Right forelimb (tissue), 1 donor: ENCODE measurements at regions not wholly inside any gene's neighbourhood (a gene's known extent, or its start where the extent isn't known, plus 50 kb on each side); places are given as distances from the start of the nearest gene placed in this dataset.
A peak's percentile ranks its signal among the peaks of the same experiment; 100 is the strongest.

Experiments
- DNase-seq: peaks from one replicate; pipeline ENCODE4 v3.0.0-alpha.2; 2018

- no peak for DNase-seq
Measured at GRCh38 chr2:226073496-226074160, 674.1 kb downstream of the NYAP2 start.

- DNase-seq, result no peak
Measured at GRCh38 chr2:226066873-226067272, 667.4 kb downstream of the NYAP2 start.

DNA sequence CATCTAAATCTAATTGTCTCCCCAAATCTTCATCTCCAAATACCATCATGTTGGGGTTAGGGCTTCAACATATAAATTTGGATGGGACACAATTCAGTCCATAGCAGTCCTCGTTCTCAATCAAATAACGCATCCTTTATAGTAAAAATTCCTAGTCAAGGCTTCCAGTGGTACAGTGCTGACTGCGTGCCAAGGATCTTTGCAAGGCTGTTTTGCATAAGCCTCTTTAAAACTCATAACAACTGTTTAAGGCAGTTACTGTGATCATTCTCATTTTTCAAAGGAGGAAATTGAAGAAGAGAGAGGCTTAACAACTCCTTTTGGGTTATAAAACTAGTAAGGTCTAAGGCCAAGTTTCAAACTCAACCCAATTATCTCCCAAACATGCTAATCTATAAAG is 666.9 kb downstream of the NYAP2 start:
- DNase-seq, result no peak

GRCh38 chr2:226064932-226065570 is 665.5 kb downstream of the NYAP2 start:
- DNase-seq, result no peak

- DNase-seq, result no peak
Measured at GRCh38 chr2:226063704-226064440, 664.4 kb downstream of the NYAP2 start.

DNA sequence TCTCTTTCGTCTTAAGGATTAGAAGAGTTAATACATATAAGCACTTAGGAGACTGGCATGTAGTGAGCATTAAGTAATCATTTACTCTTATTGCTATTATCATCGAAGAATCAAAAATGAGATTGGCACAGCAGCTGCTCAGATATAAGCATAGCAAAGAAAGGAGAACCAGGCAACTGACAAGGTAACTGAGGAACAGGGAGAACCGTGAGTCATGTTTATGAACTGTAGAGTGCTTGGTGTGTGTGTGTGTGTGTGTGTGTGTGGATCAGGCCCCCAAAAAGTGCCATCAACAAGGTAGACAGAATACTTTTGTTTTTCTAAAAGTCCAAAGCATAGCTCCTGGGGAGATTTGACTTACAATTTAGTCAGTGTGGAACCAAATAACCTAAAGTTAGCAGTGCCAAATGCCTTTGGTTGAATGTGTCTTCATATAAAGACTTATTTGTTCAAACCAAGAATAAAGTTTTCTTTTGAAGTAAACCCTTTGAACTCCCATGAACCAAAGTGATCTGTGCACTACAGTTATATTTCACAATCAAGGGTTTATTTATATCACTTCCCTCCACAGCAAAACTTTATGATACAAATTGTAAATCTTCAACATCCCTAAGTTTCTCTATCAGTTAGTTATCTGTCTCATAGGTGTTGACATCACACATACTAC is 660.6 kb downstream of the NYAP2 start:
- DNase-seq, result no peak

GRCh38 chr2:226057914-226058313 is 658.4 kb downstream of the NYAP2 start:
- no peak for DNase-seq

- no peak for DNase-seq
Measured at GRCh38 chr2:226057365-226057764, 657.9 kb downstream of the NYAP2 start.

DNA sequence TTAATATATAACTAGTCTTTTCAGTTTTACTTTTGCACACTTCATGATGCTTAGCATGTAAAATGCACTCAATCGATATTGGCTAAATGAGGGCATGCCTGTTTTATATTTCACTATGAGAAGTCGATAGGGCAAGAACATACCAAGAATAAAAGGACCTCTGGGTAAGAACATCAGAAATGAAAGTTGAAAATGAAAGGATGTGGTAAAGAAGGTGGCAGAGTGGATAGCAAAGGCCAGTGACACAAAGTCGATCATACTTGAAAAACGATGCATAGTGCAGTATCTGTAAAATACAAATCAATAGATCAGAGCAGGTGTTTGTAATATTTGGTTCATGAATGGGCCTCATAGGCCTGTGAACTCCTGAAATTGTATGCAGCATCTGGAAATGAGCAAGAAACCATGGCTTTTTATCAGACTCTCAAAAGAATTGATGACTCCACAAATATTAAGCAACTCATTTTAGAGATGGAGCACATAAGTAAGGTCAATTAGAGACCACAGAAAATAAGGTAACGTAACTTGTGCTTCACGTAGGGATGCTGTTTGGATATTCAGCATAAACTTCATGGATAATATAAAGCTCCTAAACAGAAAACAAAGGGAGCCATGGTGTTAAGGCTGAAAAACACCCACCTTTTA is 653.4 kb downstream of the NYAP2 start:
- DNase-seq, result no peak

DNA sequence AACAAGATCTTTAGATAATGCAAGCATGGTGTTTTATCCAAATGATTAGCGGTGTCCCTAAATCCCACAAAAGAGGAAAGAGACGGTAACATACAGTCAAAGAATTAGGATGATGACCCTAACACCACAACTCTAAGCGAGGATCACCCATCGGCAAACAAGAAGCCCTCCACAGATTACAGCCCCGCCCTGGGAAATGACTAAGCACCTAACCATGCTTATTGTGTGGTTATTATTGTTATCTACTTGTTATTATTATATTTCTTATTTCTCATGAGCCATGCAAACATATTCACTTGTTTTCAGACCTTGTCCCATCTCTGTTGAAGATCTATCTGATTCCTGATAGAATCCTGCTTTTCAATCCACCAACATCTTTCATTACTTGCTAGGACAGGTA is 651.3 kb downstream of the NYAP2 start:
- no peak for DNase-seq

- DNase-seq, result peak; percentile 48
Measured at GRCh38 chr2:226048611-226049010, 649.1 kb downstream of the NYAP2 start.

DNA sequence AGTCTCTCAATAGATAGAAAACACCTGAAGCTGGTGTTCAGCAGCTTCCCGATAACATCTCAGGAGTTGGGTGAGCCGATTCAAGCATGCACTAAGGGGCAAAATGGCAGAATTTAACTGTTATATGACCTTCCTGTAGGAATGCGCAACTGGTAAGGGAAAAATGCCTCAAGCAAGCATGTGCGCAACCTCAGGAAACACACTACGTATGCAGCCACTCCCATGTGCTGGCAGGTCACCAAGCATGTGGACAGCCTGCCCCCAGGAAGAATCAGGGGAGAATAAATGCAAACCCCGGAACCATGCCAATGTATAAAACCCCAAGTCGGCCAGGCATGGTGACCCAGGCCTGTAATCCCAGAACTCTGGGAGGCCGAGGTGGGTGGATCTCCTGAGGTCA is 645.6 kb downstream of the NYAP2 start:
- no peak for DNase-seq

DNA sequence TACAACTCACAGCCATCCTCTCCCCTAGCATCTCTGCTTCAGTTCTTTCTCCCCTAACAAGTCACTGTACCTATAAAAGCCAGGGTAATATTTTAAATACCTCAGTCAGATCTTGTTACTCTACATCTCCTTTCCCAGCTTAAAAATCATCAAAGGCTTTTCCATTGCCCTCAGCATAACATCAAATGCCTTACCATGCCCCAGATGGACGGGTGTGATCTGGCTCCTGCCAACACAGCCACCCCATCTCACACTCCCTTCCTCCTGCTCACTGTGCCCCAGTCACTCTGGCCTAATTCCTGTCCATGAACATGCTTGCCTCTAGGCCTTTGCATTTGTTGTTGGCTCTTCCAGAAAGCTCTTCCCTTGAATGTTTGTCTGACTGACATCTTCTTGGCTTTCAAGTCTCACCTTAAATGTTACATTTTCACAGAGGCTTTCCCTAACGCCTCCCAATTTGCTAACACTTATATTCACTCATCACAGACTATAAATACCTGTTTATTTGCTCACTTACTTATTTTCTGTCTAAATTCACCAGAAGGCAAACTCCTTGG is 640.9 kb downstream of the NYAP2 start:
- no peak for DNase-seq

GRCh38 chr2:226037526-226037925 is 638.0 kb downstream of the NYAP2 start:
- no peak for DNase-seq

- peak; percentile 68 for DNase-seq
Measured at GRCh38 chr2:226031647-226032501, 632.4 kb downstream of the NYAP2 start.

- peak; percentile 84 for DNase-seq
Measured at GRCh38 chr2:226030788-226031646, 631.5 kb downstream of the NYAP2 start.

DNA sequence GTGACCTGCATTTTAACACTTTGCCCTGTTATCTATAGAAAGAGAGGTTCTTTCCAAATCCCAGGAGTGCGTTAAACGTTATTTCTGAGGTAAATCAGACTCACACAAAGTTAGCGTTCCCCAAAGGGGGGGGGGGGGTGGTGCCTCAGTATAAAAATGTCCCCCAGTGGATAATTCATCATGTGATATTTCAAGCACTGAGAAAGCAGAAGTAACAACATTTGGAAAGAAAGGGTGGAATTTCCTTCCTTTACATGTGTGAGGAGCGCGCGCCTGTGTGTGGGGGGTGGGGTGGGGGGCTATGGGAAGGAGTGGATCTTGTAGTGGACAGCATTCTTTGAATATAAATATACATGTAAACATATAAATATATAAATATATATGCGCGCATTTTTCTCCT is 630.9 kb downstream of the NYAP2 start:
- DNase-seq, result no peak

GRCh38 chr2:226023946-226024345 is 624.4 kb downstream of the NYAP2 start:
- no peak for DNase-seq

DNA sequence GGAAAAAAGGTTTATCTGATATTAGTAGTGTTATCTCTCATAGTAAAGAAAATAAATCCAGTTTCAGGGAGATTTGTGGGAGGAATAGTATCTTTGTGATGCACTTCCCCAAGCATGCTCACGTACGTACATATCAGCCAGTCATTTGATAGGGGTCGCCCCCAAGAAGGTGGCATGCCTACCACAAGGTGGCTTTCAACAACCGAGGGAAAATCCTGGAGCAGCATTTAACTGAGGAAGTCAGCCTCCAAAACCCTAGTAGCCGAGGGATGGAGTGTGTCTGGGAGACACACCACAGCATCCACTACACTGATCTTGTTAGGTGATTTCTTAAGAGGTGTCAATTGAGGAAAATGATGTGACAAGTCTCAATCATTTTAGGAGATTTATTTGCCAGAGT is 623.9 kb downstream of the NYAP2 start:
- DNase-seq, result no peak

GRCh38 chr2:226020956-226021355 is 621.4 kb downstream of the NYAP2 start:
- DNase-seq, result no peak

GRCh38 chr2:226020176-226020575 is 620.7 kb downstream of the NYAP2 start:
- no peak for DNase-seq
